ENCODE measurements at regions not wholly inside any gene's neighbourhood (a gene's known extent, or its start where the extent isn't known, plus 50 kb on each side); places are given as distances from the start of the nearest gene placed in this dataset.

DNA sequence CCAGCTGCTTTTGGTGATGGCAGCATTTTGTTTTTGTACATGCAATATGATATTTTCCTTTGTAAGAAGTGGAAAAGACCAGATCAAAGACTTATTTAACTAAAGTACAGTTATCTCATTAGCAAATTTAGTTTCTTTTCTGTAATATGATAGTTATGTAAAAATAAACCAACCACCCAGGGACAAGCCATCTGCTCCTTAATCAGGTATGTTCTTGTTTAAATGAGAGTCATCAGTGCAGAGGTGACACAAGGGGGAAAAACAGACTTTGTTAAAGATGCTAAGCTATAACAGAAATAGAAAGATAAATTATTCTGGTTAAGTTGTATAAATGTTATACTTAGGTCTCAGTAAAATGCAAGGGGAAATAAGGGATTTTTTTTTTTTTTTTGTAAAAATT is 805.7 kb upstream of the SEMA6A start:
- H3K23ac ChIP-seq (ENCODE audit: insufficient read length, low read depth, low read length): no peak overlapping the region
- no peak overlapping the region for H2BK120ac ChIP-seq (ENCODE audit: low read depth, low read length, poor library complexity, severe bottlenecking)
- H3K4me1 ChIP-seq (ENCODE audit: insufficient read depth, low read length): no peaks in the 10 kb centered on the region
- no peaks in the 10 kb centered on the region for H3K27me3 ChIP-seq (ENCODE audit: insufficient read depth, low read length)
- no peak overlapping the region for H2BK15ac ChIP-seq (ENCODE audit: low read depth, low read length)
- no peaks in the 10 kb centered on the region for H3K79me1 ChIP-seq (ENCODE audit: insufficient read depth, low read depth, low read length, poor library complexity, severe bottlenecking)
- H2BK12ac ChIP-seq (ENCODE audit: insufficient read length, low read depth, low read length): no peak overlapping the region
- no peak overlapping the region for H2BK5ac ChIP-seq (ENCODE audit: insufficient read length, low read length)
- no peak for DNase-seq
- H3K79me2 ChIP-seq (ENCODE audit: insufficient read depth, low read length): no peaks in the 10 kb centered on the region
- Mint-ChIP-seq H3K4me1 (no peaks in the 10 kb centered on the region), H3K4me3 (no peak overlapping the region), H3K27ac (no peak overlapping the region), H3K9me3 (no peaks in the 10 kb centered on the region), H3K36me3 (ENCODE audit: insufficient read depth in 1 of 3, low read depth in 3 of 3) (no peaks in the 10 kb centered on the region; a peak in 1 of 7 replicates), H3K27me3 (ENCODE audit: low read depth) (no peaks in the 10 kb centered on the region)
- no peak overlapping the region for H2AFZ ChIP-seq (ENCODE audit: low read length)
- no peak overlapping the region for H2BK20ac ChIP-seq (ENCODE audit: low read depth, low read length, poor library complexity, severe bottlenecking)
- H3K27ac ChIP-seq (ENCODE audit: insufficient read length, low read depth, low read length): no peak overlapping the region
- H3K9me3 ChIP-seq (ENCODE audit: control insufficient read depth, low read depth, low read length): no peaks in the 10 kb centered on the region
- H3K4ac ChIP-seq (ENCODE audit: low read depth, low read length): no peak overlapping the region
- H3K4me2 ChIP-seq (ENCODE audit: insufficient read depth, insufficient read length, low read length): no peak overlapping the region
- no peak overlapping the region for H4K91ac ChIP-seq (ENCODE audit: insufficient read length, low read depth, low read length)
- H3K18ac ChIP-seq (ENCODE audit: insufficient read length, low read depth, low read length): no peak overlapping the region
- H3K56ac ChIP-seq (ENCODE audit: insufficient read length, low read depth, low read length): no peak overlapping the region
- H3K23me2 ChIP-seq (ENCODE audit: insufficient read length, low read depth, low read length, poor library complexity, severe bottlenecking): no peaks in the 10 kb centered on the region
- H3K14ac ChIP-seq (ENCODE audit: insufficient read depth, low read length): no peak overlapping the region
- no peak overlapping the region for H3T11ph ChIP-seq (ENCODE audit: low read length)
- no peak overlapping the region for H3K9ac ChIP-seq (ENCODE audit: extremely low read depth, insufficient read length, low read length)
- no peaks in the 10 kb centered on the region for H4K20me1 ChIP-seq (ENCODE audit: control insufficient read depth, insufficient read depth, insufficient read length)
- H4K8ac ChIP-seq (replicated peaks; ENCODE audit: insufficient read length, low read depth, low read length): no peak overlapping the region
- no peak overlapping the region for H2AK5ac ChIP-seq (ENCODE audit: insufficient read length, low read length)
- TF ChIP-seq, protein P1, sequence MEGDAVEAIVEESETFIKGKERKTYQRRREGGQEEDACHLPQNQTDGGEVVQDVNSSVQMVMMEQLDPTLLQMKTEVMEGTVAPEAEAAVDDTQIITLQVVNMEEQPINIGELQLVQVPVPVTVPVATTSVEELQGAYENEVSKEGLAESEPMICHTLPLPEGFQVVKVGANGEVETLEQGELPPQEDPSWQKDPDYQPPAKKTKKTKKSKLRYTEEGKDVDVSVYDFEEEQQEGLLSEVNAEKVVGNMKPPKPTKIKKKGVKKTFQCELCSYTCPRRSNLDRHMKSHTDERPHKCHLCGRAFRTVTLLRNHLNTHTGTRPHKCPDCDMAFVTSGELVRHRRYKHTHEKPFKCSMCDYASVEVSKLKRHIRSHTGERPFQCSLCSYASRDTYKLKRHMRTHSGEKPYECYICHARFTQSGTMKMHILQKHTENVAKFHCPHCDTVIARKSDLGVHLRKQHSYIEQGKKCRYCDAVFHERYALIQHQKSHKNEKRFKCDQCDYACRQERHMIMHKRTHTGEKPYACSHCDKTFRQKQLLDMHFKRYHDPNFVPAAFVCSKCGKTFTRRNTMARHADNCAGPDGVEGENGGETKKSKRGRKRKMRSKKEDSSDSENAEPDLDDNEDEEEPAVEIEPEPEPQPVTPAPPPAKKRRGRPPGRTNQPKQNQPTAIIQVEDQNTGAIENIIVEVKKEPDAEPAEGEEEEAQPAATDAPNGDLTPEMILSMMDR (conservative IDR thresholded peaks at IDR 0.05): no peak
- no peak overlapping the region for H4K5ac ChIP-seq (ENCODE audit: insufficient read length, low read depth, low read length)
